Kidney (tissue), 13 donors: ENCODE measurements at regions not wholly inside any gene's neighbourhood (a gene's known extent, or its start where the extent isn't known, plus 50 kb on each side); places are given as distances from the start of the nearest gene placed in this dataset.

Experiments used
- DNase-seq, 5 donors: peaks; one replicate each; pipeline ENCODE4 v3.0.0-alpha.2; 2013 to 2020
- FAIRE-seq: peaks from 2 replicates; lab custom pipeline; 2012; peaks lifted over from hg19 to GRCh38; lab: Jason Lieb, UNC
- H3K27ac ChIP-seq, 2 donors: one replicate each; pipeline ENCODE4 v1.7.0; 2013; ENCODE audit warnings: low read depth in 2 of 2, low read length in 2 of 2, inconsistent platforms in 1 of 2
- H3K27me3 ChIP-seq: one replicate; pipeline ENCODE4 v1.7.1; 2013; ENCODE audit warnings: low read length, inconsistent platforms; ENCODE audit not compliant: control insufficient read depth, insufficient read depth
- H3K36me3 ChIP-seq, 3 donors: one replicate each; pipeline versions ENCODE4 v1.7.0 to v1.7.1; 2013; ENCODE audit warnings: low read length in 3 of 3, control low read depth in 1 of 3, inconsistent platforms in 1 of 3; ENCODE audit not compliant: insufficient read depth in 3 of 3, control insufficient read depth in 2 of 3
- H3K4me1 ChIP-seq, 3 donors: one replicate each; pipeline versions ENCODE4 v1.7.0 to v1.7.1; 2013; ENCODE audit warnings: low read length in 3 of 3, inconsistent platforms in 1 of 3, low read depth in 1 of 3; ENCODE audit not compliant: control insufficient read depth in 2 of 3, insufficient read depth in 2 of 3
- H3K4me3 ChIP-seq, 3 donors: one replicate each; pipeline versions ENCODE4 v1.7.0 to v1.8.1; 2013; ENCODE audit warnings: low read length in 3 of 3, control low read depth in 1 of 3, inconsistent platforms in 1 of 3
- H3K9ac ChIP-seq, 3 donors: one replicate each; pipeline versions ENCODE4 v1.7.0 to v1.7.1; 2013; ENCODE audit warnings: low read length in 3 of 3, control low read depth in 1 of 3, inconsistent platforms in 1 of 3
- H3K9me3 ChIP-seq, 3 donors: one replicate each; pipeline versions ENCODE4 v1.7.0 to v1.7.1; 2013; ENCODE audit warnings: low read length in 3 of 3, control low read depth in 1 of 3, inconsistent platforms in 1 of 3; ENCODE audit not compliant: control insufficient read depth in 2 of 3, insufficient read depth in 1 of 3
- intact Hi-C: fragments of 100-400 bp; cut with DNase I; formaldehyde crosslinking; loops from one replicate; pipeline ENCODE4 v1.11.1; 2022
- TF ChIP-seq, protein P1 (sequence below): IDR thresholded peaks from 3 replicates; pipeline ENCODE4 v1.5.1; 2012; ENCODE audit warnings: mild to moderate bottlenecking, moderate library complexity, borderline replicate concordance; ENCODE audit not compliant: insufficient read depth; ENCODE audit errors: extremely low read depth
- donor health status: control.
- donor health status: control.
- donor health status: control.
- donor health status: control.
- donor health status: control.
- donor health status: DM: yes; HTN: yes; CAD: no.
- donor health status: Normal renal cell carcinoma (clear cell type).

- TF ChIP-seq, protein P1, sequence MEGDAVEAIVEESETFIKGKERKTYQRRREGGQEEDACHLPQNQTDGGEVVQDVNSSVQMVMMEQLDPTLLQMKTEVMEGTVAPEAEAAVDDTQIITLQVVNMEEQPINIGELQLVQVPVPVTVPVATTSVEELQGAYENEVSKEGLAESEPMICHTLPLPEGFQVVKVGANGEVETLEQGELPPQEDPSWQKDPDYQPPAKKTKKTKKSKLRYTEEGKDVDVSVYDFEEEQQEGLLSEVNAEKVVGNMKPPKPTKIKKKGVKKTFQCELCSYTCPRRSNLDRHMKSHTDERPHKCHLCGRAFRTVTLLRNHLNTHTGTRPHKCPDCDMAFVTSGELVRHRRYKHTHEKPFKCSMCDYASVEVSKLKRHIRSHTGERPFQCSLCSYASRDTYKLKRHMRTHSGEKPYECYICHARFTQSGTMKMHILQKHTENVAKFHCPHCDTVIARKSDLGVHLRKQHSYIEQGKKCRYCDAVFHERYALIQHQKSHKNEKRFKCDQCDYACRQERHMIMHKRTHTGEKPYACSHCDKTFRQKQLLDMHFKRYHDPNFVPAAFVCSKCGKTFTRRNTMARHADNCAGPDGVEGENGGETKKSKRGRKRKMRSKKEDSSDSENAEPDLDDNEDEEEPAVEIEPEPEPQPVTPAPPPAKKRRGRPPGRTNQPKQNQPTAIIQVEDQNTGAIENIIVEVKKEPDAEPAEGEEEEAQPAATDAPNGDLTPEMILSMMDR = no peak
- Histone ChIP-seq H3K4me1 (no peaks in the 10 kb centered on the region), H3K4me3 (no peak overlapping the region), H3K27ac (no peak overlapping the region), H3K9me3 (no peaks in the 10 kb centered on the region), H3K27me3 (no peaks in the 10 kb centered on the region), H3K9ac (no peak overlapping the region), H3K36me3 (no peaks in the 10 kb centered on the region)
- no peak for FAIRE-seq
- peak in 1 of 5 donors; percentile 27 for DNase-seq
- intact Hi-C loops = no loop called here
Measured at GRCh38 chr2:128573116-128573515, 254.4 kb upstream of the HS6ST1 start.

GRCh38 chr2:128573531-128573930 lies 254.9 kb upstream of the HS6ST1 start:
- Histone ChIP-seq H3K9me3 (no peaks in the 10 kb centered on the region), H3K4me3 (no peak overlapping the region), H3K27me3 (no peaks in the 10 kb centered on the region), H3K27ac (no peak overlapping the region), H3K36me3 (no peaks in the 10 kb centered on the region), H3K9ac (no peak overlapping the region), H3K4me1 (peaks cover 0 to 4% (median 0%) of the 10 kb centered on the region in 3 donors)
- intact Hi-C loops = no loop called here
- FAIRE-seq (no peak), DNase-seq (peak in 1 of 5 donors; percentile 45)
- TF ChIP-seq, protein P1 = no peak

DNA sequence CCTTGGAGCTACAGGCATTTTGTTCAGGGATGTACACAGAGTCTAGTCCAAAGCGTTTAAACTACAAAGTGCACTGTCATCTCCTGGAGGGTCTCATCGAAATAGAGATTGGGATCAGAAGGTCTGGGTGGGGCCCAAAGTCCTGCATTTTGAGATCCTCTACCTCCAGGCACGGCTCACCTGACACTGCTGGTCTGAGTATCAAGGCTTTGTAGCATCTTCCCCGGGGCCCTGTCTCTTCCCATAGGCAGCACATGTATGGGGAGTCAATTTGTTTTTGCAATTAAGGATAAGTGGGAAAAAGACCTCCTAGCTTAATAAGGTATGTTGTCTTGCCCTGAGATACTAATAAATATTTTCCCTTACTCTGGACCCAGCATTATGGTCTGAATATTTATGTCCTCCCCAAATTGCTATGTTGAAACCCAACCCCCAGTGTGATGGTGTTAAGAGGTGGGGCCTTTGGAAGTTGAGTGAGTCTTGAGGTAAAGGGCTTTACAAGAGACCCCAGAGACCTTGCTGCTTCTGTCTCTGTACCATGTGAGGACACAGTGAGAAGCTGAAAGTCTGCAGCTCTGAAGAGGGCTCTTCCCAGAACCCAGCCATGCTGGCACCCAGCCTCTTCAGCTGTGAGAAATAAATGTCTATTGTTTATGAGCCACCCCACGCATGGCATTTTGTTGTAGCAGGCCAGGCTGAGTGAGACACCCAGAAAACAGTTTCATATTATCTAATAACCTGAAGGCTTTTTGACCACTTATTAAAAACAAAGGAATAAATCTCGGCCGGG lies 258.7 kb upstream of the HS6ST1 start:
- Histone ChIP-seq H3K27me3 (no peaks in the 10 kb centered on the region), H3K36me3 (no peaks in the 10 kb centered on the region), H3K4me3 (no peak overlapping the region), H3K27ac (no peak overlapping the region), H3K4me1 (peaks cover 0 to 6% (median 0%) of the 10 kb centered on the region in 3 donors), H3K9me3 (no peaks in the 10 kb centered on the region), H3K9ac (no peak overlapping the region)
- TF ChIP-seq, protein P1 = no peak
- peak in 1 of 5 donors; percentile 19 for DNase-seq
- FAIRE-seq = no peak
- intact Hi-C loops = no loop called here
